HEK293 (cell line): ENCODE measurements at regions not wholly inside any gene's neighbourhood (a gene's known extent, or its start where the extent isn't known, plus 50 kb on each side); places are given as distances from the start of the nearest gene placed in this dataset.

Source experiments
- CTCF ChIA-PET: fragments of 350-600 bp; formaldehyde crosslinking; extraction: SDS; loops from one replicate; lab custom pipeline; 2021; ENCODE audit warnings: antibody characterized with exemption; lab: Yijun Ruan, JAX
- POLR2A ChIA-PET: fragments of 300-600 bp; formaldehyde crosslinking; extraction: SDS; loops from one replicate; lab custom pipeline; 2020; ENCODE audit warnings: antibody characterized with exemption, inconsistent platforms; lab: Yijun Ruan, JAX
- H3K27ac ChIP-seq: fragments of 200-500 bp; sonication (Bioruptor generic); 2 replicates; pipeline ENCODE4 v1.5.1; 2014; ENCODE audit warnings: low read depth, low read length, control low read depth, inconsistent platforms; ENCODE audit errors: extremely low read depth
- H3K36me3 ChIP-seq, 2 experiments: fragments of 200-500 bp in 1 of 2; sonication (Bioruptor generic) in 1 of 2; 1 replicate in 1 of 2; 2 replicates in 1 of 2; pipeline ENCODE4 v1.5.1; 2014 to 2017; ENCODE audit warnings: inconsistent platforms in 2 of 2, low read length in 2 of 2; ENCODE audit not compliant: control insufficient read depth in 2 of 2, insufficient read depth in 1 of 2
- H3K4me1 ChIP-seq: fragments of 200-500 bp; sonication (Bioruptor generic); 2 replicates; pipeline ENCODE4 v1.5.1; 2014; ENCODE audit warnings: mild to moderate bottlenecking, low read length, inconsistent platforms; ENCODE audit not compliant: control insufficient read depth, insufficient read depth
- H3K4me3 ChIP-seq: 2 replicates; pipeline ENCODE4 v1.5.1; 2011; ENCODE audit warnings: low read depth, mild to moderate bottlenecking, control low read depth, low read length, moderate library complexity
- H3K9me3 ChIP-seq: fragments of 200-500 bp; sonication (Bioruptor generic); 2 replicates; pipeline ENCODE4 v1.5.1; 2014; ENCODE audit warnings: low read depth, low read length, inconsistent platforms; ENCODE audit not compliant: control insufficient read depth, insufficient read depth
- BCL11B ChIP-seq: fragments of 450-650 bp; formaldehyde crosslinking; IDR thresholded peaks from 2 replicates; pipeline ENCODE4 v1.5.1; 2016; ENCODE audit warnings: low read depth, missing biosample characterization, missing genetic modification characterization
- KLF8 ChIP-seq: fragments of 450-650 bp; formaldehyde crosslinking; IDR thresholded peaks from 2 replicates; pipeline ENCODE4 v1.5.1; 2016; ENCODE audit warnings: missing biosample characterization, missing genetic modification characterization
- MEIS1 ChIP-seq: sonication (generic); formaldehyde crosslinking; IDR thresholded peaks from 2 replicates; pipeline ENCODE4 v1.8.1; 2022; ENCODE audit warnings: missing genetic modification reagents, mild to moderate bottlenecking, borderline replicate concordance
- PRDM4 ChIP-seq: fragments of 450-650 bp; formaldehyde crosslinking; IDR thresholded peaks from 2 replicates; pipeline ENCODE4 v1.5.1; 2017; ENCODE audit warnings: missing biosample characterization, missing genetic modification characterization
- SETDB1 ChIP-seq: IDR thresholded peaks from one replicate; pipeline ENCODE4 v1.6.1; 2017; ENCODE audit warnings: mild to moderate bottlenecking, low read length, moderate library complexity, mixed read lengths; ENCODE audit not compliant: insufficient read length
- TRIM28 ChIP-seq: IDR thresholded peaks from 2 replicates; pipeline ENCODE4 v1.6.1; 2011; ENCODE audit warnings: low read length, control low read depth, borderline replicate concordance
- YY1 ChIP-seq: fragments of 450-650 bp; formaldehyde crosslinking; IDR thresholded peaks from 2 replicates; pipeline ENCODE4 v1.5.1; 2018; ENCODE audit warnings: missing biosample characterization, missing genetic modification characterization
- ZBTB10 ChIP-seq: fragments of 450-650 bp; formaldehyde crosslinking; IDR thresholded peaks from 2 replicates; pipeline ENCODE4 v1.5.1; 2016; ENCODE audit warnings: missing biosample characterization, missing genetic modification characterization
- ZEB2 ChIP-seq: fragments of 450-650 bp; formaldehyde crosslinking; IDR thresholded peaks from 2 replicates; pipeline ENCODE4 v1.5.1; 2016; ENCODE audit warnings: missing biosample characterization, missing genetic modification characterization
- ZFHX2 ChIP-seq: fragments of 450-650 bp; formaldehyde crosslinking; conservative IDR thresholded peaks from 2 replicates; pipeline ENCODE4 v1.5.1; 2016; ENCODE audit warnings: missing biosample characterization, missing genetic modification characterization
- ZFP3 ChIP-seq: fragments of 450-650 bp; formaldehyde crosslinking; IDR thresholded peaks from 2 replicates; pipeline ENCODE4 v1.5.1; 2016; ENCODE audit warnings: low read depth, missing biosample characterization, missing genetic modification characterization
- ZNF169 ChIP-seq: fragments of 450-650 bp; formaldehyde crosslinking; IDR thresholded peaks from 2 replicates; pipeline ENCODE4 v1.5.1; 2016; ENCODE audit warnings: missing biosample characterization, missing genetic modification characterization
- ZNF18 ChIP-seq: fragments of 450-650 bp; formaldehyde crosslinking; IDR thresholded peaks from 2 replicates; pipeline ENCODE4 v1.5.1; 2016; ENCODE audit warnings: missing biosample characterization, missing genetic modification characterization
- ZNF221 ChIP-seq: fragments of 450-650 bp; formaldehyde crosslinking; IDR thresholded peaks from 2 replicates; pipeline ENCODE4 v1.5.1; 2017; ENCODE audit warnings: missing biosample characterization, missing genetic modification characterization, borderline replicate concordance
- ZNF223 ChIP-seq: fragments of 450-650 bp; formaldehyde crosslinking; IDR thresholded peaks from 2 replicates; pipeline ENCODE4 v1.5.1; 2016; ENCODE audit warnings: missing biosample characterization, missing genetic modification characterization
- ZNF280C ChIP-seq: fragments of 450-650 bp; formaldehyde crosslinking; IDR thresholded peaks from 2 replicates; pipeline ENCODE4 v1.5.1; 2016; ENCODE audit warnings: missing biosample characterization, missing genetic modification characterization
- ZNF37A ChIP-seq: fragments of 450-650 bp; IDR thresholded peaks from 2 replicates; pipeline ENCODE4 v1.5.1; 2018; ENCODE audit warnings: missing biosample characterization, missing genetic modification characterization
- ZNF394 ChIP-seq: fragments of 450-650 bp; formaldehyde crosslinking; IDR thresholded peaks from 2 replicates; pipeline ENCODE4 v1.5.1; 2016; ENCODE audit warnings: missing biosample characterization, missing genetic modification characterization, mild to moderate bottlenecking, moderate library complexity, borderline replicate concordance
- ZNF530 ChIP-seq: fragments of 450-650 bp; formaldehyde crosslinking; IDR thresholded peaks from 2 replicates; pipeline ENCODE4 v1.5.1; 2016; ENCODE audit warnings: low read depth, missing biosample characterization, missing genetic modification characterization
- ZNF621 ChIP-seq: fragments of 450-650 bp; formaldehyde crosslinking; IDR thresholded peaks from 2 replicates; pipeline ENCODE4 v1.5.1; 2017; ENCODE audit warnings: missing biosample characterization, missing genetic modification characterization
- ZNF660 ChIP-seq: fragments of 450-650 bp; IDR thresholded peaks from 2 replicates; pipeline ENCODE4 v1.5.1; 2018; ENCODE audit warnings: missing biosample characterization, mild to moderate bottlenecking, missing genetic modification characterization
- ZSCAN4 ChIP-seq: fragments of 450-650 bp; formaldehyde crosslinking; IDR thresholded peaks from 2 replicates; pipeline ENCODE4 v1.5.1; 2017; ENCODE audit warnings: missing biosample characterization, missing genetic modification characterization
- ZXDB ChIP-seq: fragments of 450-650 bp; formaldehyde crosslinking; IDR thresholded peaks from 2 replicates; pipeline ENCODE4 v1.5.1; 2016; ENCODE audit warnings: missing biosample characterization, missing genetic modification characterization

- TF ChIP-seq ZNF280C (tag by site-specific recombination) = no peak
- no peak for TF ChIP-seq ZFP3 (tag by site-specific recombination)
- TF ChIP-seq KLF8 (tag by site-specific recombination) = no peak
- no peak for TF ChIP-seq TRIM28
- TF ChIP-seq ZNF621 (tag by site-specific recombination) = no peak
- TF ChIP-seq ZXDB (tag by site-specific recombination) = no peak
- TF ChIP-seq ZNF530 (tag by site-specific recombination) = no peak
- TF ChIP-seq ZNF221 (tag by site-specific recombination) = no peak
- TF ChIP-seq ZNF660 (tag by site-specific recombination) = no peak
- TF ChIP-seq ZNF223 (tag by site-specific recombination) = no peak
- TF ChIP-seq ZEB2 (tag by site-specific recombination) = no peak
- no peak for TF ChIP-seq PRDM4 (tag by site-specific recombination)
- no peak for TF ChIP-seq SETDB1
- TF ChIP-seq ZNF169 (tag by site-specific recombination) = no peak
- TF ChIP-seq, all 188 proteins: peak for 0
- ChIA-PET POLR2A (interaction anchor here (1.8 kb wide), 1 partner anchor 403 kb away, joined by 6 read pairs; the partner anchor contains the start of gene SPRY2), CTCF (no interaction called here)
- Histone ChIP-seq H3K4me1 (no peaks in the 10 kb centered on the region), H3K9me3 (no peaks in the 10 kb centered on the region), H3K36me3 (no peaks in the 10 kb centered on the region), H3K4me3 (no peak overlapping the region), H3K27ac (no peak overlapping the region)
Observed at GRCh38 chr13:79937771-79938216, 403.1 kb downstream of the SPRY2 start.

- ChIA-PET POLR2A (interaction anchor here (1.8 kb wide), 1 partner anchor 404 kb away, joined by 6 read pairs; the partner anchor contains the start of gene SPRY2), CTCF (interaction anchor here (0.8 kb wide), 1 partner anchor 35 kb away, joined by 3 read pairs; no protein-coding TSS in a partner anchor)
- no peak overlapping the region for H3K27ac ChIP-seq
- H3K36me3 ChIP-seq = no peaks in the 10 kb centered on the region
- H3K4me1 ChIP-seq = no peaks in the 10 kb centered on the region
- H3K9me3 ChIP-seq = no peaks in the 10 kb centered on the region
- H3K4me3 ChIP-seq = no peak overlapping the region
- TF ChIP-seq ZSCAN4 (no peak), ZNF37A (no peak), MEIS1 (no peak), ZFHX2 (no peak), YY1 (tag by site-specific recombination) (no peak), ZNF394 (tag by site-specific recombination) (no peak), ZNF18 (no peak), ZBTB10 (tag by site-specific recombination) (no peak), BCL11B (tag by site-specific recombination) (no peak)
Observed at GRCh38 chr13:79937311-79937710, 403.6 kb downstream of the SPRY2 start.
